ENCODE measurements at regions not wholly inside any gene's neighbourhood (a gene's known extent, or its start where the extent isn't known, plus 50 kb on each side); places are given as distances from the start of the nearest gene placed in this dataset.

DNA sequence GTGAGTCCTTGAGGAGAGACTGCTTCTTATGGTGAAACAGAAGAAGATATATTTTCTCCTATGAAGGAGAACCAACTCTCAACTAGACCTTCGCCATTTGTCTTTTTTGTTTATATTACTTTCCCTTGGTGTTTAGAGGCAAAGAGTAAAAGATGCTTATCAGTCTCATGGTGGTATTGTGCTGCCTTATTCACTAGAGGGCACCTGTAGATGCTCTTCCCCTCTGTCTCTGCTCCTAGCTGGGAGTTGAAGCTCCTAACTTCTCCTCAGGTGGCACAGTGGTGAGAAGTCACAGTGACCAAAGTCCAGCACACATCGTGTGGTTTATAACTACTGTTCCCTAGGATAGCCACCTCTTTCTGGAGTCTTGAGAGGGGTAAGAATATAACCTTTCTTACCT is 1359.6 kb downstream of the PLA2G4A start:
- no peak for DNase-seq (ENCODE audit: low read depth)

GRCh38 chr1:188194916-188195315 is 1366.2 kb downstream of the PLA2G4A start:
- DNase-seq (ENCODE audit: low read depth), result no peak

GRCh38 chr1:188218289-188218688 is 1389.5 kb downstream of the PLA2G4A start:
- DNase-seq (ENCODE audit: low read depth), result no peak

- peak; percentile 4 for DNase-seq (ENCODE audit: low read depth)
Measured at GRCh38 chr1:188220051-188220450, 1391.3 kb downstream of the PLA2G4A start.

DNA sequence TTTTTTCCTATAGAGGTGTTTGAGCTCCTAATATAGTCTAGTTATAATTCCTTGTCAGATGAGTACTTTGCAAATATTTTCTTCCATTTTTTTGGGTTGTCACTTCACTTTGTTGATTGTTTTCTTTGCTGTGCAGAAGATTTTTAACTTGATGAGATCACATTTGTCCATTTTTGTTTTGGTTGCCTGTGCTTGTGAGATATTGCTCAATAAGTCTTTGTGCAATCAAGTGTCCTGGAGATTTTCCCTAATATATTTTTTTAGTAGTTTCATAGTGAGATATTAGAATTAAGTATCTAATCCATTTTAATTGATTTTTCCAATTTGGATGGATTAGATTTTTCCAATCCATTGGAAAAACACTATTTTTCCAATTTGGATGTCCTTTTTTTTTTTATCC is 1395.5 kb downstream of the PLA2G4A start:
- peak; percentile 16 for DNase-seq (ENCODE audit: low read depth)

- no peak for DNase-seq (ENCODE audit: low read depth)
Measured at GRCh38 chr1:188225975-188226374, 1397.2 kb downstream of the PLA2G4A start.

- peak; percentile 5 for DNase-seq (ENCODE audit: low read depth)
Measured at GRCh38 chr1:188228623-188229022, 1399.9 kb downstream of the PLA2G4A start.

DNA sequence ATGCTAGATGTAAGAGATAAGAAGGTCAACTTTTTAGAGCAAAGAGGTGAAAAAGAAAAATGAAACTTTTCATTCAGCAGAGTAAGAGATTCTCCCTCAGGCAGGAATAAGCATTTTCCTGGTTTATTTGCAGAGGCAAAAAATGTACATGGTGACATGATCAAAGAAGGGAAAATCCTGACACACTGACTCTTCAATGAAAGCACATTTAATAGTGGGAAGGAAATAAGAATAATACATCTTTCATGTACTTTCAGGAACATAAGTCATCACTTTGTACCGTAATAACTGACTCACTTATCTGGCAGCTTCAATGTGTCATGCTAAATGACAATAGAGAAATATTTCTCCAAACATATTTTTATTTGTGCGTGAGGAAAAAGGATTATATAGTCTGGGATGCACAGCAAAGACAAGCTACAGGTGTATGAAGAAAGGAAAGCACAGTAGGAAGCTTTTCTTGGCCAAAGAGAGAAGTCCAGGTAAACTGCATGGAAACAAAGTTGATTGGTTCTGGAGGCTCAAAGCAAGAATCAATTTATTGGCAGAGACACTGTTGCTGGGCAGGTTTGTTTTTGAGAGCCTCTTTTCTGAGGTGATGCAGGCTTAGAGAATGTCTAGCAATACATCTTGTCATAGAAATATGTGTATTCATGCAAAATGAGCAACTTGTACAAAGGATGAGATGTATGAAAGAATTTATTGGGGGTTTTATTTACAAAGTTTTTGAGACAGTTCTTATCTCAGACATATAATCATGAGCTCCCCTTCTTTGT is 1409.0 kb downstream of the PLA2G4A start:
- peak; percentile 62 for DNase-seq (ENCODE audit: low read depth)

DNA sequence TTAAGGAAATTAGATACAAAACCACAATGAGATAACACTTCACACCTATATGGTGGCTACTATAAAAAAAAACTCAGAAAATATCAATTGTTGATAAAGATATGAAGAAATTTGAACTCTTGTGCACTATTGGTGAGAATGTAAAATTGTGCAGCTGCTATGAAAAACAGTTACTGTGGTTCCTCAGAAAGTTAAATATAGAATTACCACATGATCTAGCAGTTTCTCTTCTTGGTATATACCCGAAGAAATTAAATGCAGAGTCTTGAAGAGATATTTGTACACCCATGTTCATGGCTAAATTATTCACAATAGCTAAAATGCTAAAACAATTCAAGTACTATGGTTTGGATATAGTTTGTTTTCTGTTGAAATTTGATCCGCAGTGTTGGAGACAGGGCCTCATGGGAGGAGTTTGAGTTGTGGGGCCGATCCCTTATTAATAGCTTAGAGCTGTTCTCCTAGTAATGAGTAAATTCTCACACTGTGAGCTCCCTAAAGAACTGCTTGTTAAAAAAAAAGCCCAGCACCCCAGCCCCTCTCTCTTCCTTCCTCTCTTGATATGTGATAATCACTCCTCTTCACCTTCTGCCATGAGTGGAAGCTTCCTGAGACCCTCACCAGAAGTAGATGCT is 1412.1 kb downstream of the PLA2G4A start:
- no peak for DNase-seq (ENCODE audit: low read depth)

GRCh38 chr1:188241629-188242028 is 1412.9 kb downstream of the PLA2G4A start:
- DNase-seq (ENCODE audit: low read depth), result no peak

DNA sequence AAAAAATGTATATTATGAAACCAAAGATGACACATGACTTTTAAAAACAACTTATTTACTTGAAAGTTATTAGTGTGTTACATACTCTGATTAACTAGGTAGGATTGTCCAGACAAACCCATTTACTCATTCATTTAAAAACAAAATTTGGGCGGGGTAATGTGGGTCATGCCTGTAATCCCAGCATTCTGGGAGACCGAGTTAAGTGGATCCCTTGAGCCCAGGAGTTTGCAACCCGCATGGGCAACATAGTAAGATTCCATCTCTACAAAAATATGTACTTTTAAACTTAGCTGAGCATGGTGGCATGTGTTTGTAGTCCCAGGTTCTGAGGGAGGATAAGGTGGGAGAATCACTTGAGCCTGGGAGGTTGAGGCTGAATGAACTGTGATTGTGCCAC is 1414.7 kb downstream of the PLA2G4A start:
- DNase-seq (ENCODE audit: low read depth), result no peak

DNA sequence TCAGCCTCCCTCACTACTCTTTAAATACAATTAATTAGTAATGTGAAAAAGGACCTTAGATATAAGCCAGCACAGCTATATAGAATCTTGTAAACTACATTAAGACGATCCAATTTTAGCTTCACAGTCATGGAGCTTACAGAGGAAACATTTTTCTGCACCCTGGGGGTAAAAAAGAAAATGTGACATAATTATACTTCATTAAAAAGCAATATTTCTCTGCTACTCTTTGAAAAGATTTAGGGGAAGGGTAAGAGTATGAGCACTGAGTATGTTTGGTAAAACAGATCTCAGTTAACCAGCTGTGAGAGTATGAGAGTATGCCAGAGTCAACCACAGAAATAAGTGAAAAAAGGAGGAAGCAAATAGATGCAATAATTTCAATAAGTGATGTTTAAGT is 1415.9 kb downstream of the PLA2G4A start:
- no peak for DNase-seq (ENCODE audit: low read depth)

GRCh38 chr1:188247255-188247654 is 1418.5 kb downstream of the PLA2G4A start:
- DNase-seq (ENCODE audit: low read depth), result no peak

- no peak for DNase-seq (ENCODE audit: low read depth)
Measured at GRCh38 chr1:188249811-188250210, 1421.1 kb downstream of the PLA2G4A start.

DNA sequence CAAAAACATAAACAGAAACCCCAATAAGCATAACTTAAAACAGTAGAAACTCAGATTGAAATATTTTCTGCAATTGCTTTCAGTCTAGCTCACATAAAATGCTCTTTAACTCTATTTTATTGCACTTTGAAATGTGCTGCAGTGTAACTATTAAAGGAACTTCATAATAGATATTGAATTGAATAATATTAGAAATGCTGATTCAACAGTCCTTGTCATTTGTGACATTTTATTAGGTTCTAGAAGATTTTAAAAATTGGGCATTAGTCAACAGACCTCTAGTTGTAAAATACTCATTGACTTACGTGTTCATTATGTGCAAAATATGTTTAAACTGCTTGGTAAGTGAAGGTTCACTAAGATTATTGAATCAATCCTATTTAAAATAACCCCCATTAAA is 1422.3 kb downstream of the PLA2G4A start:
- DNase-seq (ENCODE audit: low read depth), result no peak

DNA sequence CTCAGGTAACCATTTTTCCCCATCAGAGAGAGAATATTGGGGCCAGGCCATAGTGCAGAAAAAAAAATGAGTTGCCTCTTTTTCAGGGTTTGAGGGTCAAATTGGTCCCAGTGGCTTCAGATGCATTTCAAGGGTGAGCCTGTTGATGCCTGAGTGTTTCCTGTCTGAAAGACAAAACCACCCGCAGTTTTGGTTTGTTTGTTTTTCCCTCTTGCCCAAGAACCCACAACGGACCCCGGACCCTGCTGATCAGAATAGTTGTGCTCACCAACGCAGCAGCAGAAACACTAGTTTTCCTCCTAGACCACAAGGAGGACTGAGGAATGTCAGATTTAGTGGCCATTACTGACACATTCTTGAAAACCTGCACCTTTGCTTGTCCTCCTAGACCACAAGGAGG is 1433.1 kb downstream of the PLA2G4A start:
- DNase-seq (ENCODE audit: low read depth), result no peak

DNA sequence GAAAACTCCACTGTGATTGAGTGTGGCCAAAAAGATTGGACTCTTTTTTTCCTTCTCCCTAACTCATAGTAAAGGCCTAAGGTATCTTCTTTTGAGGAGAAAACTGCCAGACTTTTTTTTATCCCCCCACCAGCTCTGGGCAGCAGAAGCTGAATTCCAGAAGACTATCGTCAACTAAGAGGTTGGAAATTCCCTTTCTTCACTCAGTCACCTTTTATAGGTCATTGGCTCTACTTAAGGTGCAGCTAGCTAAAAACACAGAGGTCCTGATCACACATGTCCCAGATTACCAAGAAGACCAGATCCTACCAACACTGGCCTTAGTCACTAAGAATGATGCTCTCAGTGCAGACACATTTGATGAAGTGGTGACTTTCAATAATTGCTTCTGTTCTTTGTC is 1441.2 kb downstream of the PLA2G4A start:
- no peak for DNase-seq (ENCODE audit: low read depth)

- DNase-seq (ENCODE audit: low read depth), result no peak
Measured at GRCh38 chr1:188270497-188270896, 1441.7 kb downstream of the PLA2G4A start.

GRCh38 chr1:188277771-188278170 is 1449.0 kb downstream of the PLA2G4A start:
- no peak for DNase-seq (ENCODE audit: low read depth)

- DNase-seq (ENCODE audit: low read depth), result peak; percentile 13
Measured at GRCh38 chr1:188281921-188282320, 1453.2 kb downstream of the PLA2G4A start.

GRCh38 chr1:188295157-188295556 is 1466.4 kb downstream of the PLA2G4A start:
- no peak for DNase-seq (ENCODE audit: low read depth)

- DNase-seq (ENCODE audit: low read depth), result no peak
Measured at GRCh38 chr1:188302746-188303145, 1474.0 kb downstream of the PLA2G4A start.

GRCh38 chr1:188314557-188315137 is 1485.9 kb downstream of the PLA2G4A start:
- no peak for DNase-seq (ENCODE audit: low read depth)

All from iris pigment epithelial cell (primary cell).